ENCODE measurements at regions not wholly inside any gene's neighbourhood (a gene's known extent, or its start where the extent isn't known, plus 50 kb on each side); places are given as distances from the start of the nearest gene placed in this dataset.
"Not testable (repeated sequence)": the region's sequence is repeated elsewhere in the genome, so short reads cannot be mapped to it uniquely, and the experiment has no call there.

- DNase-seq: no peak
Observed at GRCh38 chrX:37904833-37905232, 57.5 kb upstream of the DYNLT3 start.

DNA sequence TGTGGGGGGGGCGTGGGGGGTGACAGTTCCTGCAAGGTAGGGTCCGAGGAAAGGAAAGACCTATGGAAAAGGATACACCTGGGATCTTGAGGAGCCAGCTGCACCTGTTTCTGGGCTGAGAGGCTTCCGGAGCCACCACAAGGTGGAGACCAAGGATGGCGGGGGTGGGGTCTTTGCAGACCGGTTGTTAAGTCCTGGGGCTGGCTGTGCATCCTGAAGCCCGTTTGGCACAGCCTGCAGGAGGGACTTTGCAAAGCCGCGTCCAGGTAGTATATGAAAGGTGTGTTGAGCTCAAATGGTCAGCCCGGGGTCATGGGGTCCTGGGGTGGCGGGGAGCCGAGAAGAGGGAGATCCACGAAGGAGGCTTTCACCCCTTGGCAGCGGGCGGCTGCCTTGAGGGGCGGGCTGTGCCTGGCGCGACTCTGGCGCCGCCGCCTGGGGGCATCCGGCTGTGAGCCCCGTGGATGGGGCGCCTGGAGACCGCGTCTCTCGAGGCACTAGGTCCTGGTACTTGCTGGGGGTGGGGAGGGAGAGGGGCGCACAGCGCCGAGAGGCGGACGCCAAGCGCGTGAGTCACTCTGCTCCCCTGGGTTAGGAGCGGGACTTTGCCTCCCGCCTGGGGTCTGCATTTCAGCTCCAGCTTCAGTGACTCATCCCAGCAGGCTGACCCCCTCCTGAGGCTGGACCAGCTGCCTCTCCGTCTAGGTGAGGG is 58.2 kb upstream of the DYNLT3 start:
- DNase-seq: no peak

GRCh38 chrX:37906357-37906756 is 59.0 kb upstream of the DYNLT3 start:
- no peak for DNase-seq

DNA sequence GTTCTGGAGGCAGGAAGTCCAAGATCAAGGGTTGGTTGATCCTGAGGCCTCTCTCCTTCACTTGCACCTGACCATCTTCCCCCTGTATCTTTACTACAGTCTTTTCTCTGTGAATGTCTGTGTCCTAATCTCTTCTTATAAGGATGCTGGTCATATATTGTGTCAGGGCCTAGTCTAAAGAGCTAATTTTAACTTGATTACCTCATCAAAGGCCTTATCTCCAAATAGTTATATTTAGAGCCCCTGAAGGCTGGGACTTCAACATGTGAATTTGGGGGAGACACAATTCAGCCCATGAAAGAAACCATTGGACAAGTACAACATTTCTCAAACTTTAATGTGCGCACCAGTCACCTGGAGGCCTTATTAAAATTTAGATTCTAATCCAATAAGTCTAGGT is 62.8 kb upstream of the DYNLT3 start:
- no peak for DNase-seq

- DNase-seq: no peak
Observed at GRCh38 chrX:37912304-37912703, 64.9 kb upstream of the DYNLT3 start.

- no peak for DNase-seq
Observed at GRCh38 chrX:37912777-37913176, 65.4 kb upstream of the DYNLT3 start.

- DNase-seq: no peak
Observed at GRCh38 chrX:37918168-37918567, 70.8 kb upstream of the DYNLT3 start.

GRCh38 chrX:37918703-37919102 is 71.3 kb upstream of the DYNLT3 start:
- DNase-seq: no peak

DNA sequence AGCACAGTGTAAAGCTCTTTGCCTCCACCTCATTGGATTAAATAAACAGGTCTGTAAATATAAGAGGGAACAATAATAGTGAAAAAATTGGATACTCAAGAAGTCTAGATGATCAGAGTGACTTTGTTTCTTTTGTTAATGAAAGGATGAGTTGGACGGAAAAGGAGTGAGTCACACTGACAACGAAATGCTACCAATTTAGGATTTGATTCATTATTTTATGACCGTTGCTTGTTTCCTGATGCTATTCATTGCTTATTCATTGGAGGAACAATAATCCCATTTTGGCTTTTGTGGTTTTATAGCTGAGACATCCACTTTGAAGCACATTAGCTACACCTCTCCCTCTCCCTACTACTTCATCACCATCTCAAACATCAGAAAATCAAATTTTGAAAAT is 74.4 kb upstream of the DYNLT3 start:
- DNase-seq: no peak

GRCh38 chrX:37922928-37923327 is 75.6 kb upstream of the DYNLT3 start:
- no peak for DNase-seq

DNA sequence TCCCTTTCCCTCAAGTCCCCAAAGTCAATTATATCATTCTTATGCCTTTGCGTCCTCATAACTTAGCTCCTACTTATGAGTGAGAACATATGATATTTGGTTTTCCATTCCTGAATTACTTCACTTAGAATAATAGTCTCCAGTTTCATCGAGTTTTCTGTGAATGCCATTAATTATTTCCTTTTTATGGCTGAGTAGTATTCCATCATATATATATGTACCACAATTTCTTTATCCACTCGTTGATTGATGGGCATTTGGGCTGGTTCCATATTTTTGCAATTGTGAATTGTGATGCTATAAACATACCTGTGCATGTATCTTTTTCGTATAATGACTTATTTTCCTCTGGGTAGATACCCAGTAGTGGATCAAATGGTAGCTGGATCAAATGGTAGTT is 78.4 kb upstream of the DYNLT3 start:
- DNase-seq: not testable (repeated sequence)

GRCh38 chrX:37926700-37927099 is 79.3 kb upstream of the DYNLT3 start:
- DNase-seq: peak in 1 of 2 donors; percentile 6

DNA sequence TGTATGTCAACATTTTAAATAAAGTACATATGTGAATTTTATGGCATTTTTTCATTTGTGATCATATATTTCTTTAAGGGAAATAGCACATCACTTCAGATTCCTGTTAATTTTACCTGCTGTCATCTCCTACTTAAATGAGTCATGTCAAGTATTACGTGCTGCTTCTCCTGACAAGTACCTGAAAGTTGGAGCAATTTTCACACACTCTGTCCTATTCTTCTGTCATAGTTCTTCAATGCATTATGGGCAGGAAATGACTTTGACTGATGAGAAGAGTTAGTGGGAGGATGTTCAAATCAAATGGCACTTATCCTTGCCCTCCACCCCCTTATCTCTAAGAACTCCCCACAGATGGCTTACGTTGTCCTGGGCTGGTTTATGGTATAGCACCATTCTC is 64.2 kb upstream of the SYTL5 start:
- no peak for DNase-seq

DNA sequence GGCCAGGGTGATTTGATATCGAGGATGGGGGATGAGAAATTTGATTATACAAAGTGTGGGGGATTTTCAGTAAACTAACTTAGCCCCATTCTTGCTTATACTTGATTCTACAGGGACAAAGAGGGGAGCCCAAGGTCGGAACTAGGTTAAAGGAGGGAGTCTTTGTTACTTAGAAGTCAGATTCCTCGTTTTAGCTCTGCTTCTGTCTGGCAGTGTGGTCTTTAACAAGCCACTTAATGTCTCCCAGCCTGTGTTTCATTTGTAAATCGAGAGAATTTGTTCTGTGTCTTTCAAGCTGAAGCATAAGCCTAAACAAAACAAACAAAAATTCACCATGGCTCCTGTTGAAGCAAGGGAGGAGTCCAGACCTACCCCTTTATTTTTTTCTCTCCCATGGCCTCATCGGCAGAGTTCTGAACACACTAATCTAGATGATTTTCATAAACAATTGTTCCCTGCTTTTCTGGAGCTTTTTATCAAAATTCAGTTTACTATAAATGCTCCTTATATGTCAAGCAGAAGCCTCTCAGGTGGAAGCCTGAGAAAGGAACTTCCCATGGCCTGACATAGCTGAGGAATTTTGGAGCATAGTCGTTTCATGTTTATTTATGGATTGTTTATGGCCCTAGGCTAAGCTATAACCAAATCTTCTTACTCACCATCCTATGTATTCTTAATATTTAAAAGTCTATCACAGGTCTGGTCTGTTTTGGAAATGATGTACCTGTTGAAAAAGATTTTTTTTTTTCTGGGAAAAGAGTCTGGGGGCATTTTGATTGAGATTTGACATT is 62.6 kb upstream of the SYTL5 start:
- no peak for DNase-seq

DNA sequence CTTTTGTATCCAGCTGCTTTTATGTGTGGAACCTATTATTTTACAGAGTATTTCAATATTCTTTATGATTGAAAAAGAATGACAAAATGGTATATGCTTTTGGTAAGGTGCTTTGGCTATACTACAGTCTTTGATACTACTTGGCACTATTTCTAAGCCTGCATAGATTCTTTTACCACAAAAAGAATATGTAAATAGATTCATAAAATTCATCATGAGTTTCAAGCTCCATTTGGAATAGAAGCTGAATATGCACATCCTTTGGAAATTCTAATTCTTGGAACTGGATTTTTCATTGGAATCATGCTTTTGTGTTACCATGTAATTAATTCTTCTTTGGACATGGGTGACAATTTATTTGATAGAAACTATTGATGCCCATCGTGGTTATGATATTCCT is 60.2 kb upstream of the SYTL5 start:
- DNase-seq: no peak

DNA sequence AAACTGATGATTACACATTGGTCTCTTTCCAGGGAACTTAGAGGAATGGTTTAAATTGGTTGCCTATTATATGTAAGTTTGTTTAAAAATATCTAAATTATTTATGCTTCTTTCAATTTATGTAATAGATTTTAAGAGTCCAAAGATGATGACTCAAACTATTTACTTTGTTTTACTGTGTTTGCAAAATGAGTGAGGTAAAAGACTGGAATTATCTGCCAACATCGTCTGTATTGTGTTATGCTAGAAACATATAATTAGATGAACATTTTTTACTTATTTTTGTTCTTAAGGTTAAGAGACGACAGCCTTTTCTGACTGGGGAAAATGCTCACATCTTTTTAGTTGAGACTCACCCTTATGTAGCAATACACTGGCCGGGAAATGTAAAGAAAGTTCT is 51.1 kb upstream of the SYTL5 start:
- DNase-seq: no peak

DNA sequence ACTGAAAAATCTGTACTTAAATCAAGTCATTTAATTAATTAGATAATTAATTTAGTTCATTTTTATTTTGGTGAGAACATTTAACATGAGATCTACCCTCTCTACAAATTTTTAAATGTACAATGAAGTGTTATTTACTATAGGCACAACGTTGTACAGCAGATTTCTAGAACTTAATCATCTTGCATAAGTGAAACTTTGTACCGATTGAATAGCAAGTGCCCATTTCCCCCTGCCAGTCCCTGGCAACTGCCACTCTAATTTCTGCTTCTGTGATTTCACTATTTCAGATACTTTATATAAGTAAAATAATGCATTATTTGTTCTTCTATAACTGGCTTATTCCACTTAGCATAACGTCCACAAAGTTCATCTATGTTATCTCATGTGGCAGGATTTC is 50.1 kb upstream of the SYTL5 start:
- no peak for DNase-seq

All from right lung (tissue), 2 donors.